Type B pancreatic cell (in vitro differentiated cells): ENCODE measurements at regions not wholly inside any gene's neighbourhood (a gene's known extent, or its start where the extent isn't known, plus 50 kb on each side); places are given as distances from the start of the nearest gene placed in this dataset.

Source experiments
- DNase-seq: peaks from one replicate; pipeline ENCODE4 v3.0.0; 2021; ENCODE audit warnings: mixed read lengths; ENCODE audit not compliant: unreplicated experiment; ENCODE audit errors: extremely low spot score
- H3K27ac Mint-ChIP-seq: 2 replicates; pipeline ENCODE4 v1.8.0; 2021; ENCODE audit warnings: mild to moderate bottlenecking, mixed read lengths
- H3K27me3 Mint-ChIP-seq: 2 replicates; pipeline ENCODE4 v1.8.0; 2021; ENCODE audit warnings: mixed read lengths
- H3K36me3 Mint-ChIP-seq: 2 replicates; pipeline ENCODE4 v1.8.0; 2021; ENCODE audit warnings: mixed read lengths
- H3K4me1 Mint-ChIP-seq: one replicate; pipeline ENCODE4 v1.8.0; 2021; ENCODE audit warnings: mixed read lengths; ENCODE audit not compliant: unreplicated experiment
- H3K4me3 Mint-ChIP-seq: 2 replicates; pipeline ENCODE4 v1.8.0; 2021; ENCODE audit warnings: mild to moderate bottlenecking, mixed read lengths
- H3K9me3 Mint-ChIP-seq: 2 replicates; pipeline ENCODE4 v1.8.0; 2021; ENCODE audit warnings: mixed read lengths
- CTCF ChIP-seq: fragments of 200-600 bp; sonication (generic); conservative IDR thresholded peaks from 2 replicates; pipeline ENCODE4 v1.5.0; 2021; ENCODE audit warnings: antibody characterized with exemption, mild to moderate bottlenecking

GRCh38 chr5:171663311-171664085 is 122.1 kb upstream of the SMIM23 start:
- H3K9me3 Mint-ChIP-seq, result no peaks in the 10 kb centered on the region
- H3K36me3 Mint-ChIP-seq, result no peaks in the 10 kb centered on the region
- no peak for TF ChIP-seq CTCF
- H3K4me3 Mint-ChIP-seq, result no peak overlapping the region
- H3K27me3 Mint-ChIP-seq, result no peaks in the 10 kb centered on the region
- no peak for DNase-seq
- H3K4me1 Mint-ChIP-seq, result peaks cover 19% of the 10 kb centered on the region
- no peak overlapping the region for H3K27ac Mint-ChIP-seq

GRCh38 chr5:171664489-171664888 is 121.1 kb upstream of the SMIM23 start:
- Mint-ChIP-seq H3K27me3 (no peaks in the 10 kb centered on the region), H3K4me1 (peaks cover 13% of the 10 kb centered on the region), H3K4me3 (no peak overlapping the region), H3K27ac (no peak overlapping the region), H3K9me3 (no peaks in the 10 kb centered on the region), H3K36me3 (no peaks in the 10 kb centered on the region)
- TF ChIP-seq CTCF, result no peak
- no peak for DNase-seq

- Mint-ChIP-seq H3K36me3 (no peaks in the 10 kb centered on the region), H3K4me3 (no peak overlapping the region), H3K4me1 (peaks cover 4% of the 10 kb centered on the region), H3K27me3 (peaks cover 3% of the 10 kb centered on the region), H3K9me3 (no peaks in the 10 kb centered on the region), H3K27ac (no peak overlapping the region)
- DNase-seq, result no peak
- TF ChIP-seq CTCF, result no peak
Measured at GRCh38 chr5:171666815-171667214, 118.8 kb upstream of the SMIM23 start.

- Mint-ChIP-seq H3K4me3 (no peak overlapping the region), H3K27ac (peak overlapping the region; percentile 54), H3K27me3 (peaks cover 7% of the 10 kb centered on the region), H3K9me3 (no peaks in the 10 kb centered on the region), H3K4me1 (no peaks in the 10 kb centered on the region), H3K36me3 (no peaks in the 10 kb centered on the region)
- TF ChIP-seq CTCF, result peak; percentile 15
- no peak for DNase-seq
Measured at GRCh38 chr5:171667341-171668096, 118.1 kb upstream of the SMIM23 start.

GRCh38 chr5:171668097-171668412 is 117.6 kb upstream of the SMIM23 start:
- no peaks in the 10 kb centered on the region for H3K36me3 Mint-ChIP-seq
- no peak for TF ChIP-seq CTCF
- DNase-seq, result no peak
- H3K4me3 Mint-ChIP-seq, result no peak overlapping the region
- H3K9me3 Mint-ChIP-seq, result no peaks in the 10 kb centered on the region
- peak overlapping the region; percentile 54 for H3K27ac Mint-ChIP-seq
- H3K27me3 Mint-ChIP-seq, result peaks cover 7% of the 10 kb centered on the region
- peaks cover under 1% of the 10 kb centered on the region for H3K4me1 Mint-ChIP-seq
